ENCODE measurements at regions not wholly inside any gene's neighbourhood (a gene's known extent, or its start where the extent isn't known, plus 50 kb on each side); places are given as distances from the start of the nearest gene placed in this dataset.

GRCh38 chr18:72376256-72376655 lies 167.9 kb downstream of the CBLN2 start:
- H3K79me2 ChIP-seq (ENCODE audit: control insufficient read depth, insufficient read depth, low read length, poor library complexity), result no peaks in the 10 kb centered on the region
- no CpG with 5 or more reads among the region's 4 CpGs for WGBS (ENCODE audit: extremely low coverage, insufficient coverage, insufficient read length)
- no peak overlapping the region for H2AK5ac ChIP-seq (ENCODE audit: low read length)
- H3K9ac ChIP-seq (ENCODE audit: low read length), result no peak overlapping the region
- no peak overlapping the region for H2BK12ac ChIP-seq (ENCODE audit: low read length)
- no peak overlapping the region for H2BK5ac ChIP-seq (ENCODE audit: low read depth, low read length, poor library complexity)
- no peak overlapping the region for H3K18ac ChIP-seq (ENCODE audit: low read length)
- no peaks in the 10 kb centered on the region for H3K27me3 ChIP-seq (ENCODE audit: insufficient read depth, low read length)
- no peak overlapping the region for H3K4ac ChIP-seq (ENCODE audit: low read depth, low read length)
- H4K8ac ChIP-seq (ENCODE audit: low read depth, low read length), result no peak overlapping the region
- no peaks in the 10 kb centered on the region for H3K9me3 ChIP-seq (ENCODE audit: insufficient read depth, low read depth, low read length)
- no peak overlapping the region for H2AFZ ChIP-seq (ENCODE audit: insufficient read depth, low read length, poor library complexity)
- no peak overlapping the region for H3K27ac ChIP-seq (ENCODE audit: low read depth, low read length)
- no peak for DNase-seq
- no peaks in the 10 kb centered on the region for H3K4me1 ChIP-seq (ENCODE audit: control insufficient read depth in 1 of 2, insufficient read depth in 2 of 2, low read length in 2 of 2)
- no peaks in the 10 kb centered on the region for H3K36me3 ChIP-seq (ENCODE audit: control insufficient read depth in 1 of 2, insufficient read depth in 2 of 2, low read length in 2 of 2)
- H3K23ac ChIP-seq (ENCODE audit: low read length), result no peak overlapping the region
- H3K4me3 ChIP-seq (ENCODE audit: low read depth, low read length), result no peak overlapping the region
- H4K12ac ChIP-seq (ENCODE audit: low read depth, low read length), result no peak overlapping the region
- H3K4me2 ChIP-seq (ENCODE audit: low read length), result no peak overlapping the region
- no peak overlapping the region for H3K14ac ChIP-seq (ENCODE audit: low read length)
- no peaks in the 10 kb centered on the region for H3K79me1 ChIP-seq (ENCODE audit: low read length)
- H4K91ac ChIP-seq (ENCODE audit: low read depth, low read length), result no peak overlapping the region
- H2BK120ac ChIP-seq (ENCODE audit: insufficient read depth, low read length, poor library complexity), result no peak overlapping the region

GRCh38 chr18:72375618-72376017 lies 168.5 kb downstream of the CBLN2 start:
- H3K9ac ChIP-seq (ENCODE audit: low read length), result no peak overlapping the region
- no peaks in the 10 kb centered on the region for H3K27me3 ChIP-seq (ENCODE audit: insufficient read depth, low read length)
- no peak overlapping the region for H4K8ac ChIP-seq (ENCODE audit: low read depth, low read length)
- peaks cover 3% of the 10 kb centered on the region for H3K9me3 ChIP-seq (ENCODE audit: insufficient read depth, low read depth, low read length)
- WGBS (ENCODE audit: extremely low coverage, insufficient coverage, insufficient read length), result no CpG with 5 or more reads among the region's 5 CpGs
- no peak overlapping the region for H3K4ac ChIP-seq (ENCODE audit: low read depth, low read length)
- no peak overlapping the region for H3K18ac ChIP-seq (ENCODE audit: low read length)
- H4K12ac ChIP-seq (ENCODE audit: low read depth, low read length), result no peak overlapping the region
- no peak overlapping the region for H3K14ac ChIP-seq (ENCODE audit: low read length)
- H3K23ac ChIP-seq (ENCODE audit: low read length), result no peak overlapping the region
- no peaks in the 10 kb centered on the region for H3K4me1 ChIP-seq (ENCODE audit: control insufficient read depth in 1 of 2, insufficient read depth in 2 of 2, low read length in 2 of 2)
- no peak overlapping the region for H3K4me2 ChIP-seq (ENCODE audit: low read length)
- no peak overlapping the region for H3K4me3 ChIP-seq (ENCODE audit: low read depth, low read length)
- no peaks in the 10 kb centered on the region for H3K36me3 ChIP-seq (ENCODE audit: control insufficient read depth in 1 of 2, insufficient read depth in 2 of 2, low read length in 2 of 2)
- no peaks in the 10 kb centered on the region for H3K79me2 ChIP-seq (ENCODE audit: control insufficient read depth, insufficient read depth, low read length, poor library complexity)
- no peak overlapping the region for H2AK5ac ChIP-seq (ENCODE audit: low read length)
- no peak overlapping the region for H2AFZ ChIP-seq (ENCODE audit: insufficient read depth, low read length, poor library complexity)
- DNase-seq, result no peak
- no peak overlapping the region for H4K91ac ChIP-seq (ENCODE audit: low read depth, low read length)
- no peak overlapping the region for H2BK5ac ChIP-seq (ENCODE audit: low read depth, low read length, poor library complexity)
- no peak overlapping the region for H3K27ac ChIP-seq (ENCODE audit: low read depth, low read length)
- no peak overlapping the region for H2BK12ac ChIP-seq (ENCODE audit: low read length)
- H2BK120ac ChIP-seq (ENCODE audit: insufficient read depth, low read length, poor library complexity), result no peak overlapping the region
- no peaks in the 10 kb centered on the region for H3K79me1 ChIP-seq (ENCODE audit: low read length)

GRCh38 chr18:72372076-72372475 lies 172.1 kb downstream of the CBLN2 start:
- no peaks in the 10 kb centered on the region for H3K27me3 ChIP-seq (ENCODE audit: insufficient read depth, low read length)
- H3K79me2 ChIP-seq (ENCODE audit: control insufficient read depth, insufficient read depth, low read length, poor library complexity), result no peaks in the 10 kb centered on the region
- H2BK5ac ChIP-seq (ENCODE audit: low read depth, low read length, poor library complexity), result no peak overlapping the region
- no peaks in the 10 kb centered on the region for H3K4me1 ChIP-seq (ENCODE audit: control insufficient read depth in 1 of 2, insufficient read depth in 2 of 2, low read length in 2 of 2)
- H2AK5ac ChIP-seq (ENCODE audit: low read length), result no peak overlapping the region
- H3K18ac ChIP-seq (ENCODE audit: low read length), result no peak overlapping the region
- H3K14ac ChIP-seq (ENCODE audit: low read length), result no peak overlapping the region
- H3K36me3 ChIP-seq (ENCODE audit: control insufficient read depth in 1 of 2, insufficient read depth in 2 of 2, low read length in 2 of 2), result no peaks in the 10 kb centered on the region
- no peak overlapping the region for H3K23ac ChIP-seq (ENCODE audit: low read length)
- no peak overlapping the region for H4K8ac ChIP-seq (ENCODE audit: low read depth, low read length)
- no peaks in the 10 kb centered on the region for H3K79me1 ChIP-seq (ENCODE audit: low read length)
- H2BK12ac ChIP-seq (ENCODE audit: low read length), result no peak overlapping the region
- no peak overlapping the region for H4K91ac ChIP-seq (ENCODE audit: low read depth, low read length)
- H4K12ac ChIP-seq (ENCODE audit: low read depth, low read length), result no peak overlapping the region
- H3K4me3 ChIP-seq (ENCODE audit: low read depth, low read length), result no peak overlapping the region
- no peak overlapping the region for H3K4me2 ChIP-seq (ENCODE audit: low read length)
- H3K4ac ChIP-seq (ENCODE audit: low read depth, low read length), result no peak overlapping the region
- H3K9ac ChIP-seq (ENCODE audit: low read length), result no peak overlapping the region
- H2AFZ ChIP-seq (ENCODE audit: insufficient read depth, low read length, poor library complexity), result no peak overlapping the region
- no peak for DNase-seq
- no peak overlapping the region for H2BK120ac ChIP-seq (ENCODE audit: insufficient read depth, low read length, poor library complexity)
- H3K9me3 ChIP-seq (ENCODE audit: insufficient read depth, low read depth, low read length), result peaks cover 5% of the 10 kb centered on the region
- no peak overlapping the region for H3K27ac ChIP-seq (ENCODE audit: low read depth, low read length)

- Histone ChIP-seq H4K12ac (ENCODE audit: low read depth, low read length) (no peak overlapping the region), H2BK5ac (ENCODE audit: low read depth, low read length, poor library complexity) (no peak overlapping the region), H3K4me2 (ENCODE audit: low read length) (no peak overlapping the region), H3K27me3 (ENCODE audit: insufficient read depth, low read length) (no peaks in the 10 kb centered on the region), H4K8ac (ENCODE audit: low read depth, low read length) (no peak overlapping the region), H3K23ac (ENCODE audit: low read length) (no peak overlapping the region), H2AFZ (ENCODE audit: insufficient read depth, low read length, poor library complexity) (no peak overlapping the region), H3K9ac (ENCODE audit: low read length) (no peak overlapping the region), H3K18ac (ENCODE audit: low read length) (no peak overlapping the region), H2BK12ac (ENCODE audit: low read length) (no peak overlapping the region), H3K14ac (ENCODE audit: low read length) (no peak overlapping the region), H3K4ac (ENCODE audit: low read depth, low read length) (no peak overlapping the region), H3K9me3 (ENCODE audit: insufficient read depth, low read depth, low read length) (peaks cover 5% of the 10 kb centered on the region), H3K4me1 (ENCODE audit: control insufficient read depth in 1 of 2, insufficient read depth in 2 of 2, low read length in 2 of 2) (no peaks in the 10 kb centered on the region), H3K4me3 (ENCODE audit: low read depth, low read length) (no peak overlapping the region), H3K27ac (ENCODE audit: low read depth, low read length) (no peak overlapping the region), H3K79me1 (ENCODE audit: low read length) (no peaks in the 10 kb centered on the region), H4K91ac (ENCODE audit: low read depth, low read length) (no peak overlapping the region), H2AK5ac (ENCODE audit: low read length) (no peak overlapping the region), H2BK120ac (ENCODE audit: insufficient read depth, low read length, poor library complexity) (no peak overlapping the region), H3K79me2 (ENCODE audit: control insufficient read depth, insufficient read depth, low read length, poor library complexity) (no peaks in the 10 kb centered on the region), H3K36me3 (ENCODE audit: control insufficient read depth in 1 of 2, insufficient read depth in 2 of 2, low read length in 2 of 2) (no peaks in the 10 kb centered on the region)
- no peak for DNase-seq
- no CpG with 5 or more reads among the region's 1 CpG for WGBS (ENCODE audit: extremely low coverage, insufficient coverage, insufficient read length)
Observed at GRCh38 chr18:72368308-72368707, 175.8 kb downstream of the CBLN2 start.
